Erythroblast (primary cell): ENCODE measurements at regions not wholly inside any gene's neighbourhood (a gene's known extent, or its start where the extent isn't known, plus 50 kb on each side); places are given as distances from the start of the nearest gene placed in this dataset.

Source experiments
- GATA1 ChIP-seq: IDR thresholded peaks from 2 replicates; pipeline ENCODE4 v1.6.1; 2011; ENCODE audit warnings: low read depth, mild to moderate bottlenecking, control low read depth, low read length, moderate library complexity
- POLR2A ChIP-seq: IDR thresholded peaks from 2 replicates; pipeline ENCODE4 v1.6.1; 2011; ENCODE audit warnings: mild to moderate bottlenecking, low read length

GRCh38 chr1:95409901-95410300 is 175.9 kb downstream of the RWDD3 start:
- TF ChIP-seq POLR2A: no peak
- no peak for TF ChIP-seq GATA1
